ENCODE measurements at regions not wholly inside any gene's neighbourhood (a gene's known extent, or its start where the extent isn't known, plus 50 kb on each side); places are given as distances from the start of the nearest gene placed in this dataset.

DNA sequence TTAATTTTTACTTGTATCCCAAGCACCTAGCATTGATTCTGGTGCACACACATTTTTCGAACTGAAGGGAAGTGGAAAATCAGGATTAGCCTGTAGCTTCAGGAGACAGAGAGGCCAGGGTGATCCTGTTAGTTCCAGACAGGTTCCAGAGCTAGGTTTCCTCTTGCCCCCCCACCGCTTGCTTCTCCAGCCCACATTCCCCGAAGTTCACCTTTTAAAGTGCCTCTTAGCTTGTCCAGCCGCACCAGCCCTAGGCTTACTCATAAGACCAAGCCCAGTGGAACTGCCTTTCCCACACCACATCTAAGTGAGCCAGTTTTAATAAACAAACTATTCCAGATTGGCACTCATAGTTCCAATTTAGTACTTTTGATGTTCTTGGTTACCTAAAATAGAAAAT lies 898.6 kb upstream of the KLHL29 start:
- no peak for DNase-seq (ENCODE audit: low spot score)

DNA sequence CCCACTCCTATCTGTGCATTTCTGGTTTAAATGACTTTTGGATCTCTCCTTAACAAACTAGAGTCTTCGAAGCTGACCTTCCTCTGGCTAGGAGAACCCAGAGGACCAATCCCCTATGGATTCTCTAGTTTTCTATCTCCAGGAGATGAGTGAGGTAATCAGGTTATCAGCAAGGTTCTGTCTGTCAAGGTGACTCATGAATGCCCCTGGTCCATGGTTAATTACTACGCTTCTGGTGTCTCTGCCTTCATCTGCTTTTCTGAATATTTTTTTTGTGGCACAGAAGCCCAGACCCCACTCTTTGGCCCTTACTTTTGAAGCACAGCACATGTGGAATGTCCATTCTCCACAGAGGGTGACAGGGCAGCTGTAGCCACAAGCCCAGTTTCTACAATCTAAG lies 897.9 kb upstream of the KLHL29 start:
- no peak for DNase-seq (ENCODE audit: low spot score)

- no peak for DNase-seq (ENCODE audit: low spot score)
These were observed 897.4 kb upstream of the KLHL29 start for GRCh38 chr2:22487541-22487940.

DNA sequence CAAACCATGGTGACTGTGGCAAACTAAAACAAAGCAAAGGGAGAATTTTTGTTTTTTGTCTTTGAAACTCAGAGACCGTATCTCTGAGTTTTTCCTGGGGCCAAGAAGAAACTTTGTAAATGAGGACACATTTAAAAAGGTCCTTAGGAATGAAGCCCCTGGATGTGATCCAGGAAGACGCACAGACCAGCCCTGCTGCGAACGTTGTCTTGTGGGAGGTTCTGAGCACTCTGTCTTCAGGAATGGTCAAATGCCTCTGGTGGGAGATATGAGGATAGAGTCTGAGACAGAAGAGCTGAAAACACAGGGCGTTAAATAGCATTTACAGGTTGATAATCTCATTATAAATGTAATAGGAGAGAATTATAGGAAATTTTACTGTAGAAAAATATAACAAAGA lies 893.5 kb upstream of the KLHL29 start:
- DNase-seq (ENCODE audit: low spot score): no peak

GRCh38 chr2:22494156-22494555 lies 890.8 kb upstream of the KLHL29 start:
- no peak for DNase-seq (ENCODE audit: low spot score)

- no peak for DNase-seq (ENCODE audit: low spot score)
These were observed 887.9 kb upstream of the KLHL29 start for GRCh38 chr2:22497064-22497463.

DNA sequence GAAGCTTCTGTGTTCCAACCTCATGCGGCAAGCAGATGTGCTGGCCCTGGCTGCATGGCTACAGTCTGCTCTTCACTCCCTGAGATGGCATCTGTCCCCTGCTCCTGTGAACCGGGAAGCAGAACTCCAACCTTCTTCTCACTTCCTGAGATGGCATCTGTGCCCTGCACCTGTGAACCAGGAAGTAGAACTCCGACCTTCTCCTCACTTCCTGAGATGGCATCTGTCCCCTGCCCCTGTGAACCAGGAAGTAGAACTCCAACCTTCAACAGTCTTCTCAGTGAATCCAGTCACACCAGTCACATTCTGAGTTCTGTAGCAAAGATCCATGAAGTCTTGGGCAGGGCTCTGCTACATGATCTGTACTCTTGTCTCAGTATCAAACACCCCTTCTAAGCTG lies 887.2 kb upstream of the KLHL29 start:
- no peak for DNase-seq (ENCODE audit: low spot score)

DNA sequence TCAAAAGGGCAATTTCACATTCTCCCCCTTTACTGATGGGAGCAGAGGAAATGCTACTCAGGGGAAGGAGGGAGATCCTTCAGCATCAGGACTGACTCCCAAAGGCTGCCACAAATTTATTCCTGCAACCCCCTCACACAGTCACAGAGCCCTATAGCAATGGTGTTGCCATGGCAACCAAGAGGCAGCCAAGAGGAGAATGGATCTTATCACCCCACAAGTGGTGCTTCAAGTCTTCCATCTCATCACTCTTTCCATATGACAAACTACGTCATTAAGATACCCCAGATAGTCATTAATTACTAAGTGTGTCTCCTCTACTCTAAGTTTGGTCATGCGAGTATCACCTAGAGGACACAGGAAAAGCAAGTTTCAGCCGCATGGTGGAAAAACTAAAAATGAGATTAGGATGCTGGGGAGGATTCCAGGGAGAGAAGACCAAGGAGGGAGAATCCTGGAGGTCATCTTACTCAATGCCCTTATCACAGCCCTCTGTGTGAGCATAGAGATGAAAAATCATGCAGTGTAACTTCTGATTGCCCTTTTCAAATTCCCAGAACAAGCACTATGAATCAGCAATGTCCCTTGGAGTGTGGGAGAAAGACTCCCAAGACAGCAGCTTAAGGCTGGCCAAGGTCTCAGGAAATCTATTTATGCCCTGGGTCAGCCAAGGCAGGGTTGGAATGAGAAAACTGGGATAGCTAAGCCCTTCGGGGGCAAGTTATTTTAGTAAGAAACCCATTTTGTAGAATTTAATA lies 885.7 kb upstream of the KLHL29 start:
- no peak for DNase-seq (ENCODE audit: low spot score)

DNA sequence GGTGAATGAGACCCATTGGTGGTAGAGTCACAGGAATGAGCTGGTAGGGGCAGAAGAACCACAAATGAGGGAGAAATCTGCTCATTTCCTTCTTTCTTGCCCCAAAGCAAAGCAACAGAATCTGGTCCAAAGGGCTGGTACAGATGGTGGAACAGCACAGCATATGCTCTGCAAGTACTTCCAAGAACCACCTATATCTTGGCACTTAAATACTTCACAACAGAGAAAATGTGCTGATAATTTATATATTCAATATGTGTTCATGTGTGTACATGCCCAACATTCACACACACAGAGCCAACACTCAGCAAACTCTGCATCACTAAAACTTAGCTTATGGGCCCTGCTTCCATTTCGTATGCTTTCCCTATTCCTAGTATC lies 884.4 kb upstream of the KLHL29 start:
- DNase-seq (ENCODE audit: low spot score): no peak

DNA sequence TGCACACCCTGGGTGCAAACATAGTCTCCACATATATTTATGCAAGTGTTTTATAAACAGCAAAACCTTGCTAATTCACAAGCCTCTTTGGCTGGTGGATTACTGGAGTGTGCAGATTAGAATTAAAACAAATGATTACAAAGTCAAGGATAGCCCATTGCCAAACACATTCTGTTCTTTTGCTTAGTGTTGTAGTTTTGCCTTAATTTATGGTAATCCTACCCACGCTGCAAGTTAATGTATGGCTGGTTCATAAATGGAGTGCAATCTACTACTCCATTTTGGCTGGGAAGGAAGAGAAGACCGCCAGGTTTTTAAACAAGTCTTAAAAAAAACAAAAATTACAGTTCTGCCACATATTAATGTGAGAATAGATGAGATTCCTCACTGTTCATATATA lies 883.1 kb upstream of the KLHL29 start:
- DNase-seq (ENCODE audit: low spot score): no peak

DNA sequence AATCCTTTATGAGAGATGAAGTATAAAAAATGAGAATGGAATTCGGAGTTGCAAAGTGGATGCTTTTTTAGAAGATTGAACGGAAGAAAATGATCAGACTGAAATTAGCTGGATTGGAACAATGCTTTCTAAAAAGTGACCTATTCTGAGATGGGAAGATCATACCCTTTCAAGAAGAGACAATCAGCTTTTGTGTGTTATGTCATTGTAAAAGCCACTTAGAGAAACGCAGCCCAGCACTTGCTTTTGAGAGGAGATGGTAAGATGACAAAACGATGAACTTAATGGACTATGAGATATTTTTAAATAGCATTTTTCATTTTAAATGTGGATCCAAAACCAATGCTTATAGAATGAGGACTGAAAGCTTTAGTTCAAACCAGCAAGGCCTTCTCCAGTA lies 871.4 kb upstream of the KLHL29 start:
- DNase-seq (ENCODE audit: low spot score): no peak

DNA sequence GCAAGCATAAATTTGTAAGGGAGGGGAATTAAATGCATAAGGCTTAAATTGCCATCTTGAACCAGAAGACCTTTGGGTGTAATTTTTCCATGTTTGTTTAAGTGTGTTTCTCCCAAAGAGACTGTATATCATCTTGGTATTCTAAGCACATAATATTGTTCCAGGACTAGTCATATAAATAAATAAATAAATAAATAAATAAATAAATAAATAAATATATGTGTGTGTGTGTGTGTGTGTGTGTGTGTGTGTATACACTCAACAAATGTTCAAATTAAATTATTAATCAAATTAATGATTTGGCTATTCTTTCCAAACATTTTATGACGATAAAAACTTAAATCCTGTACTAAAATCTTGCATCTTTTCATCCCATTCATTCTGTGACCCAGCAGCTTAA lies 867.8 kb upstream of the KLHL29 start:
- DNase-seq (ENCODE audit: low spot score): no peak

GRCh38 chr2:22518641-22519040 lies 866.3 kb upstream of the KLHL29 start:
- DNase-seq (ENCODE audit: low spot score): no peak

DNA sequence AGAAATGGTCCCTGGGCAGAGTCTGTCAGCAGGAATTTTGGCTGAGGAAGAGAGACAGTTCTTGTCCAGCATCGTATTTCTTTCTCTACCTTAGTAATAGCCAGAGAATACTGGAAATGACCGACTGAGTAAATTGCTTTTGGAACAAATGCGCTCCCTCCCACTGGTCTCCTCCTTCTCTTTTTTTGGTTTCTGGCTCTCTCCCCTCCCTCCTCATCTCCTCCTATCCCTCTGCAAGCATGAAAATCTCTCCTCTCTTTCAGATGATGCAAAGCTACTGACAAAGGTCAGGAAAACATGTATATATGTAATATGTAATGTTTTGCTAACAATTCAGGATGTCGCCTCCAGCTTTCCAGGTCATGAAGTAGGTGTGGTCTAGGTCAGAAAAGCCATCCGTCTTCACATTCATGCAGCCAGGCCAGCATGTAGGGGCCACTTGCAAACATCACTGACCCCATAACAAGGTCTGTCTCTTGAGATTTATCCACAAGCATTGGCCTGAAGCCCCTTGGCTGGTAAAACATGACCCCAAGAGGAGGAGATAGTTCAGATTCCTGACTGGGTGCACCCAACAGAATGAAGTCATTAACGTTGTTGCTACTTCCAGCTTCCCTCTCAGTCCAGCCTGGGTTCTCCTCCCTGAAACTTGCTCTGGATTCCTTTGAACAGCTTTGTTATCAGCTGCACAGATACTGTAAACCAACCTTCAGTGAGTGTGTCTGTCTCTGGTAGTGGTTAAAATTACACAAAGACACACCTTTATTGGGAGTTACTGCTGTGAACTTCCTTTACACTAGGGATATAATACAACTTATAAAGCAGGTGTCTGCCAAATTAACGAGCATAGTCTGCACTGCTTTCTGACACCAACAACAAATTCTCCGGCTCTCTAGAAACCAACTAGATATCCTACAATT lies 864.4 kb upstream of the KLHL29 start:
- DNase-seq (ENCODE audit: low spot score): no peak

DNA sequence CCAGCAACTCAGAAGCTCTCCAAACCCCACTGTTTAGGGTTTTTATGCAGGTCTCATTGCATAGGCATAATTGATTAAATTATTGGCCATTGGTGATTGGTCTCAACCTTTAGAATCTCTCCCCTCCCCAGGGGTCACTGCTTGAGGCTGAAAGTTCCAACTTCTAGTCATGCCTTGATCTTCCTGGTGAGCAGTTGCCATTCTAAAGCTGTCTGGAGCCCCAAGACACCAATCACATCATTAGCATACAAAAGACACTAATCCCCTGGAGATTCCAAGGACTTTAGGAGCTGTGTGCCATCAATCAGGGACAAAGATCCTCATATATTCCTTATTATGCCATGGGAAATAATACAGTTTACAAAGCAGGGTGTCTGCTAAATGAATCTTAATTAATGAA lies 863.4 kb upstream of the KLHL29 start:
- DNase-seq (ENCODE audit: low spot score): no peak

- peak; percentile 7 for DNase-seq (ENCODE audit: low spot score)
These were observed 859.3 kb upstream of the KLHL29 start for GRCh38 chr2:22525681-22526080.

GRCh38 chr2:22530131-22530530 lies 854.8 kb upstream of the KLHL29 start:
- no peak for DNase-seq (ENCODE audit: low spot score)

- DNase-seq (ENCODE audit: low spot score): no peak
These were observed 848.8 kb upstream of the KLHL29 start for GRCh38 chr2:22536133-22536532.

DNA sequence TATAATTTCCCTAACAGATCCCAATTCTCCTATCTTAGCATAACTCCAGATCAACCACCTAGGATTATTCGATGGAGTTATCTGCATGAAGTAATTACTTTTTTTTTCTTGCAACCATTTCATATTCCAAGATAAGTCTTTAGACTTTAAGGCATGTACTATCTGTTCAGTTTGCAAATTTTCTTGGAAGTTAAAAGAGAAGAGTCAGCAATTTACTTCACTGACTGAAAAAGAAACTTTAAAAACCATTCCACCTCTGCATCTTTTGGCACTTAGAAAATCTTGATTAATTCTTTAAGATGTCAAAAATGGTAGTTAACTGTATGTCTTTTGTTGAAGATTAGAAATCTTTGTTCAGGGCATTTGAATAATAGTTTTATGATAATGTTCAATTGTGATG lies 830.5 kb upstream of the KLHL29 start:
- no peak for DNase-seq (ENCODE audit: low spot score)

DNA sequence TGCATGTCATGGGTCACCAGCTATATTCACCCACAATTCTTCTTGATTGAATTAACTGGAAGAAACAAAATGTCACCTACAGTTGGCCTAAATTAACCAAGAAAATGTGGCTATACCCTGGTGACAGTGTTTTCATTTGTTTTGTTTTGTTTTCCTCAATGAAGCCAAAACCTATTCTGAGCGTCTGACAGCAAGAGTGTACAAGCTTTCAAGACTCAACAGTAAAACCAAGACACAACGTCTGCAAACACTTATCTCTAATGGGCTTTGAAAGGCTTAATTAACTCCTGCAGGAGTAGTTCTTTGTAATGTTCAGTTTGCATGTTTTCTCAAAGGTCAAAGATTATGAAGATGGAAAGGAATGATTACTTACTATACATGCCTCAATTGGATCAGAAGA lies 827.6 kb upstream of the KLHL29 start:
- DNase-seq (ENCODE audit: low spot score): no peak

DNA sequence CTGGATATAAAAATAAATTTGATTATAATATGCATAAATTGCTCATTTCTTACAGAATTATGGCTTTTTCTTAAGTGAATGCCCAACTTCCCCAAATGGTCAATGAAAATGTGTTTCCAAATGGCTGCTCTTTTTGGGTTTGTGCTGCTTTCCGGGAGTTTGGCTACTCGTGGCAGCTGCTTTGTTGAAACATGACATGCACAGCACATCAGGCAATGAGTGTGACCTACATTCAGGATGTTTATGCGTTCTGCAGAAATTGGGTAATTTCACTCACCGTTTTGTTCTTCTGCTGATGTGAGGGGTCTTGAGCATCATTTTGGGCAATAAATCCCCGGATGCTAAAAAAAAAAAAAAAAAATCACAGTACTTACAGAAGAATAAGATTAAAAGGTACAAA lies 825.0 kb upstream of the KLHL29 start:
- DNase-seq (ENCODE audit: low spot score): no peak

GRCh38 chr2:22579341-22579740 lies 805.6 kb upstream of the KLHL29 start:
- DNase-seq (ENCODE audit: low spot score): peak; percentile 57

DNA sequence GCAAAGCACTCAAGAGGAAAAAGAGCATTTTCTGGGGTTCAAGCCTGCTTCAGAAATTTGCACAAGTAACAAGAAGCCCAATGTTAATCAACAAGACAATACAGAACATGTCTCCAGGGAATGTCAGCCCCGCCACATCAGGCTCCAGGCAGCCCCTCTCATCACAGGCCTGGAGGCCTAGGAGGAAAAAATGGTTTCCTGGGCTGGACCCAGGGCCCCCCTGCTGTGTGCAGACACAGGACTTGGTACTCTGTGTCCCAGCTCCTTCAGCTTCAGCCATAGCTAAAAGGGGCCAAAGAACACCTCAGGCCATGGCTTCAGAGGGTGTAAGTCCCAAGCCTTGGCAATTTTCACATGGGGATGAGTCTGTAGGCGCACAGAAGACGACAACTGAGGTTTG lies 802.9 kb upstream of the KLHL29 start:
- no peak for DNase-seq (ENCODE audit: low spot score)

DNA sequence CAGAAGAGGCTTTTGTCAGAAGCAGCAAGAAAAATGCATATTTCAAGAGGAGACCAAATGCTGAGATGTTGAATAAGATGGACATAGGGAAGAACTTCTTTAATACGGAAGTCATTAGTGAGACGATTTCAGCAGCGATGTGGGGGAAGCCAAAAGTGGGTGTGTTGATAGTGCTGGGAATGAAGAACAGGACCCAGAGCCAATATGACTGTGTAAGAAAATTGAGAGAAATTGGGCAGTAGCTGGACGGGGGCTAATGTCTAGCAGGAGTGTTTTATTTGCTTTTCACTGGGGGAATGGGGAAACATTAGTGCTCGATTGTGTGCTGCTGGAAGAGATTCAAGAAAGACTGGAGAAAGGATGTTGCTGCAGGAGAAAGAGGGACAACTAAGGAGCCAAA lies 788.7 kb upstream of the KLHL29 start:
- DNase-seq (ENCODE audit: low spot score): no peak
